Heart left ventricle (tissue), 13 donors: ENCODE measurements at regions not wholly inside any gene's neighbourhood (a gene's known extent, or its start where the extent isn't known, plus 50 kb on each side); places are given as distances from the start of the nearest gene placed in this dataset.

Source experiments
- CTCF ChIP-seq, 12 donors: fragments of 200-600 bp; sonication (generic) in 4 of 12; IDR thresholded peaks; one replicate each; pipeline versions ENCODE4 v1.5.0 to v1.8.0; 2018 to 2022; ENCODE audit warnings: antibody characterized with exemption in 12 of 12, mild to moderate bottlenecking in 5 of 12
- POLR2A ChIP-seq, 2 donors: fragments of 450-650 bp; IDR thresholded peaks; one replicate each; pipeline ENCODE4 v1.6.1; 2017; ENCODE audit warnings: antibody characterized with exemption in 2 of 2, mild to moderate bottlenecking in 2 of 2, moderate library complexity in 2 of 2
- donor health status: ischemic (EF 13 %, LVEDD 7.1; RV severe dilation, severe dysfunction).
- donor health status: DM: no; HTN: yes; CAD: no.
- donor health status: DM: no; HTN: no; CAD: no.
- donor health status: ischemic (EF 25% LVEDD 6.9; RV normal size, moderate dysfunction).
- donor health status: ischemic (EF 25% LVEDD 5.7; RV mildly dilated, moderate dysfunction).
- donor health status: ischemic (EF 35%, LVEDD 5.7; RV mildly dilated, moderate dysfunction).
- donor health status: nonischemic (EF 11% LVEDD 7.7; RV severe dilation, severe dysfunction).
- donor health status: DM: yes; HTN: yes; CAD: no.
- donor health status: PGD.
- donor health status: ischemic (EF 29% LVEDD 5.4; RV normal size, mild dysfunction).
- donor health status: nonischemic (EF 23%, LVEDD 6.1; RV moderate dilation, normal function).

GRCh38 chr4:34534916-34535315, 1709.4 kb downstream of the ARAP2 start:
- TF ChIP-seq CTCF (IDR thresholded peaks at IDR 0.05) (no peak), POLR2A (IDR thresholded peaks at IDR 0.05) (no peak)
